Transverse colon (tissue), 4 donors: ENCODE measurements at regions not wholly inside any gene's neighbourhood (a gene's known extent, or its start where the extent isn't known, plus 50 kb on each side); places are given as distances from the start of the nearest gene placed in this dataset.

Source experiments
- DNase-seq: peaks from one replicate; pipeline ENCODE4 v3.0.0-alpha.2; 2019
- H3K27ac ChIP-seq, 4 donors: fragments of 200-600 bp; sonication (generic); 2 replicates each; pipeline ENCODE4 v1.5.1; 2016 to 2018; ENCODE audit warnings: inconsistent platforms in 4 of 4
- H3K27me3 ChIP-seq: fragments of 200-600 bp; sonication (generic); 2 replicates; pipeline ENCODE4 v1.5.1; 2017; ENCODE audit warnings: inconsistent platforms
- H3K36me3 ChIP-seq, 4 donors: fragments of 200-600 bp; sonication (generic); 2 replicates each; pipeline ENCODE4 v1.5.1; 2017 to 2019; ENCODE audit warnings: inconsistent platforms in 4 of 4
- H3K4me1 ChIP-seq, 4 donors: fragments of 200-600 bp; sonication (generic); 2 replicates each; pipeline ENCODE4 v1.5.1; 2017 to 2020; ENCODE audit warnings: inconsistent platforms in 4 of 4
- H3K4me3 ChIP-seq, 4 donors: fragments of 200-600 bp; sonication (generic); 1 replicate in 1 of 4; 2 replicates in 3 of 4; pipeline versions ENCODE4 v1.5.1 to v1.6.1; 2017 to 2019; ENCODE audit warnings: inconsistent platforms in 4 of 4
- H3K9me3 ChIP-seq, 2 donors: fragments of 200-600 bp; sonication (generic); 2 replicates each; pipeline ENCODE4 v1.5.1; 2017 to 2019; ENCODE audit warnings: inconsistent platforms in 2 of 2
- EP300 ChIP-seq: sonication (generic); formaldehyde crosslinking; IDR thresholded peaks from one replicate; pipeline ENCODE4 v1.6.1; 2017; ENCODE audit warnings: antibody characterized with exemption, low read depth
- POLR2A ChIP-seq: fragments of 450-650 bp; IDR thresholded peaks from one replicate; pipeline ENCODE4 v1.6.1; 2016; ENCODE audit warnings: antibody characterized with exemption, mild to moderate bottlenecking, moderate library complexity
- POLR2AphosphoS5 ChIP-seq, 3 donors: sonication (generic); formaldehyde crosslinking; IDR thresholded peaks; one replicate each; pipeline ENCODE4 v1.6.1; 2016; ENCODE audit warnings: antibody characterized with exemption in 3 of 3
- WGBS, 2 donors: methylation state at CpG; one replicate each; pipeline ENCODE4 v1.1.5; 2018; ENCODE audit warnings: low coverage in 1 of 2; 5-methylcytosine and 5-hydroxymethylcytosine counted together
- in situ Hi-C, 4 donors: fragments of 200-750 bp; cut with MboI; loops; one replicate each; pipeline versions ENCODE4 v1.15.0 to v1.15.1; 2017; ENCODE audit warnings: low sequenced_read_pairs in 3 of 4, low pct_ligation_motif_present in 1 of 4, low pct_unique_long_range_greater_than_20kb in 1 of 4
- intact Hi-C: fragments of 100-400 bp; cut with DNase I; formaldehyde crosslinking; loops from one replicate; pipeline ENCODE4 v1.15.1; 2023; ENCODE audit warnings: low total_unique reads
- TF ChIP-seq, protein P1 (sequence below), 5 experiments: fragments of 200-600 bp in 3 of 5; fragments of 450-650 bp in 2 of 5; sonication (generic) in 3 of 5; IDR thresholded peaks; 1 replicate in 2 of 5; 2 replicates in 3 of 5; pipeline ENCODE4 v1.5.1; 2016 to 2017; ENCODE audit warnings: antibody characterized with exemption in 5 of 5, inconsistent platforms in 3 of 5, mild to moderate bottlenecking in 2 of 5, moderate library complexity in 1 of 5

DNA sequence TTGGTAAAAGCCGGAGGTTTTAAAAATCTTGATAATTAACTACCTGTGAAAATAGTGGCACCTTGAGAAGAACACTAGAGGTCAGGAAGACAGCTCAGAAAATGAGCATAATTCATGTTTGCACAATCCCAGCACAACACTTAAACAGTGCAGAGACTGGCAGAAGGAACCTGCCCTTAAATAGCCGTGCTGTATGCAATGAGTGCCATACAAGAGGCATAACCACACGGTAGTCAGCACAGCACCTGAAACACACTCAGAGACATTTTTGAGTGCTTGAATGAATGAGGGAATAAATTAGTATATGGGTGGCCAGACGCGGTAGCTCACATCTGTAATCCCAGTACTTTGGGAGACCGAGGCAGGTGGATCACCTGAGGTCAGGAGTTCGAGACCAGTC, 164.9 kb downstream of the PAX3 start:
- Histone ChIP-seq H3K4me3 (no peak overlapping the region), H3K27ac (no peak overlapping the region), H3K4me1 (no peaks in the 10 kb centered on the region), H3K9me3 (no peaks in the 10 kb centered on the region), H3K27me3 (no peaks in the 10 kb centered on the region), H3K36me3 (no peaks in the 10 kb centered on the region)
- DNase-seq: no peak
- no peak for TF ChIP-seq POLR2AphosphoS5 (IDR thresholded peaks at IDR 0.05)
- WGBS, 2 donors: 76 to 87% methylated on average over 3 to 7 of the region's 7 CpGs
- in situ Hi-C loops: no loop called here
- intact Hi-C loops: no loop called here

DNA sequence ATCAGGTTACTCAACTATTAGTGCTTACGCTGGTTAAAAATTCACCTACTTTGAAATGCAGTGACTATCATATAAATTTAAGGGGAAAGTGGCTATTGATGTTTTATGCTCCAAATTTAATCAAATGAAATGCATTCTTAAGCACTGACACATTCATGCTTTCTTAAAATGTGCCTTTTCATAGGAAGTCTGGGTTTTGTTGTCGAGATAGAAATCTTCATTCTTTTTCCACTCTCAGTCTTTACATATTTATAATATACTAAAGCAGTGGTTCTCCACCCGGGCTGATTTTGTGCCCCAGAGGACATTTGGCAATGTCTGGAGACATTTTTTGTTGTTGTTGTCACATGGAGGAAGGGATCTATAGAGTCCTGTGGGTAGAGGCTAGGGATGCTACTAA, 167.9 kb downstream of the PAX3 start:
- no peak overlapping the region for H3K27ac ChIP-seq
- 59 to 72% methylated on average over 3 of the region's 3 CpGs for WGBS, 2 donors
- no peaks in the 10 kb centered on the region for H3K4me1 ChIP-seq
- no peaks in the 10 kb centered on the region for H3K36me3 ChIP-seq
- no peaks in the 10 kb centered on the region for H3K27me3 ChIP-seq
- no peak overlapping the region for H3K4me3 ChIP-seq
- in situ Hi-C loops (no loop called here), intact Hi-C loops (no loop called here)
- DNase-seq: no peak
- H3K9me3 ChIP-seq: no peaks in the 10 kb centered on the region
- TF ChIP-seq POLR2A: no peak
- TF ChIP-seq, protein P1, sequence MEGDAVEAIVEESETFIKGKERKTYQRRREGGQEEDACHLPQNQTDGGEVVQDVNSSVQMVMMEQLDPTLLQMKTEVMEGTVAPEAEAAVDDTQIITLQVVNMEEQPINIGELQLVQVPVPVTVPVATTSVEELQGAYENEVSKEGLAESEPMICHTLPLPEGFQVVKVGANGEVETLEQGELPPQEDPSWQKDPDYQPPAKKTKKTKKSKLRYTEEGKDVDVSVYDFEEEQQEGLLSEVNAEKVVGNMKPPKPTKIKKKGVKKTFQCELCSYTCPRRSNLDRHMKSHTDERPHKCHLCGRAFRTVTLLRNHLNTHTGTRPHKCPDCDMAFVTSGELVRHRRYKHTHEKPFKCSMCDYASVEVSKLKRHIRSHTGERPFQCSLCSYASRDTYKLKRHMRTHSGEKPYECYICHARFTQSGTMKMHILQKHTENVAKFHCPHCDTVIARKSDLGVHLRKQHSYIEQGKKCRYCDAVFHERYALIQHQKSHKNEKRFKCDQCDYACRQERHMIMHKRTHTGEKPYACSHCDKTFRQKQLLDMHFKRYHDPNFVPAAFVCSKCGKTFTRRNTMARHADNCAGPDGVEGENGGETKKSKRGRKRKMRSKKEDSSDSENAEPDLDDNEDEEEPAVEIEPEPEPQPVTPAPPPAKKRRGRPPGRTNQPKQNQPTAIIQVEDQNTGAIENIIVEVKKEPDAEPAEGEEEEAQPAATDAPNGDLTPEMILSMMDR (IDR thresholded peaks at IDR 0.05): no peak
- no peak for TF ChIP-seq POLR2AphosphoS5 (IDR thresholded peaks at IDR 0.05)
- no peak for TF ChIP-seq EP300

DNA sequence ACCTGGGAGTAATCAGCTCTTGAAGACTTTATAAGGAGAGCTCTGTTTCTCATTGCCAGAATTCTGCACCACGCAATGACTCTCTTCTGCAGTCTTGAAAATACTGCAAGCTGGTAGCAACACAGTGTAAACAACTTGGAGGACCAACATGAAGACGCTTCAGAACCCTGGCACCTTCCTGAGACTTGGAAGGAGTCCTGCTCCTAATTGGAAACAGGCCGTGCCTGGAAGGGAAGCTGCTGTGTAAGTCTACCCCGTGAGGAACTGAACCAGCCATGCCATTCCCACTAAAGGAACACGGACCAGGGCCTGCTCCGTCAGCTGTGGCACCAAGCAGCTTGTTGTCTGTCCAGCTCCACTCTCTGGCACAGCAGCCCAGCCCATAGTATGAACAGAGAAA, 171.1 kb downstream of the PAX3 start:
- intact Hi-C loops: no loop called here
- Histone ChIP-seq H3K9me3 (no peaks in the 10 kb centered on the region), H3K27ac (no peak overlapping the region), H3K4me3 (no peak overlapping the region), H3K36me3 (no peaks in the 10 kb centered on the region), H3K4me1 (no peaks in the 10 kb centered on the region), H3K27me3 (no peaks in the 10 kb centered on the region)
- no peak for TF ChIP-seq POLR2AphosphoS5 (IDR thresholded peaks at IDR 0.05)
- TF ChIP-seq EP300: no peak
- no peak for TF ChIP-seq POLR2A
- TF ChIP-seq, protein P1 (IDR thresholded peaks at IDR 0.05): no peak
- in situ Hi-C loops: no loop called here
- no peak for DNase-seq
- 82 to 92% methylated on average over 2 to 6 of the region's 6 CpGs for WGBS, 2 donors

DNA sequence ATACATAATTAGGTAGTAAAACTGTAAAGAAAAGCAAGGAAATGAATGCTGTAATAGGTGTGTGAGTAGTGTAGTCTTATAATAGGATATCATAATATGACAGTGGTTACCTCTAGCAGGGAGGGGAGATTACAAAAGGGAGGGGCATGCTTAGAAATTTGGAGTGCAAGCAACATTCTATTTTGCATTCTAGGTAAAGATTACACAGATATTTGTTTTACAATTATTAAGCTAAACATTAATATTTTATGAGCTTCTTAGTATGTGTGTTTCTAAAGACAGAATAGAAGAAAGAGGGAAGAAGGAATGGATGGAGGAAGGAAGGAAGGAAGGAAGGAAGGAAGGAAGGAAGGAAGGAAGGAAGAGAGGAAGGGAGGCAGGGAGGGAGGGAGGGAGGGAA, 177.9 kb downstream of the PAX3 start:
- no peak for DNase-seq
- in situ Hi-C loops (no loop called here), intact Hi-C loops (no loop called here)
- Histone ChIP-seq H3K27me3 (no peaks in the 10 kb centered on the region), H3K9me3 (no peaks in the 10 kb centered on the region), H3K4me3 (no peak overlapping the region), H3K4me1 (no peaks in the 10 kb centered on the region), H3K36me3 (no peaks in the 10 kb centered on the region), H3K27ac (no peak overlapping the region)
- TF ChIP-seq POLR2AphosphoS5 (IDR thresholded peaks at IDR 0.05) (no peak), POLR2A (no peak), EP300 (no peak)
- TF ChIP-seq, protein P1 (IDR thresholded peaks at IDR 0.05): no peak

DNA sequence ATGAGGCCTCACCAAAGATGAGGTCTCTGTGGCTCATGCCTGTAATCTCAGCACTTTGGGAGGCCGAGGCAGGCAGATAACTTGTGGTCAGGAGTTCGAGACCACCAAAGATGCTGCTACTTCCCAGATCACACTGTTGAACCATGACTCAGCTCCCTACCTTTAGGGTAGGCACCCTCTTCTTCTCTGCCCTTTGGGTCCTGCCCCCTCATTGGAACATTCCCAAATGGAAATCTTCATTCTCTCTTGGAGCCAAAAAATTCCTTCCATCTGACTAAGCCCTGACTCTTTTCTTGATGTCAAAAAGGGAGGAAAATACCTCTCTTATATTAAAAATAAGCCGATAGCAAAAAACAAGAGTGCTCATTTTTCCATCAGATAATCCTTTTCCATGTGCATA, 183.5 kb downstream of the PAX3 start:
- Histone ChIP-seq H3K4me3 (no peak overlapping the region), H3K27ac (no peak overlapping the region), H3K9me3 (no peaks in the 10 kb centered on the region), H3K36me3 (no peaks in the 10 kb centered on the region), H3K27me3 (no peaks in the 10 kb centered on the region), H3K4me1 (no peaks in the 10 kb centered on the region)
- no peak for DNase-seq
- in situ Hi-C loops (no loop called here), intact Hi-C loops (no loop called here)
- no peak for TF ChIP-seq POLR2AphosphoS5 (IDR thresholded peaks at IDR 0.05)
- TF ChIP-seq, protein P1 (IDR thresholded peaks at IDR 0.05): no peak
- WGBS, 2 donors: 89 to 90% methylated on average over 2 to 3 of the region's 3 CpGs
